HepG2 (cell line): ENCODE measurements at regions not wholly inside any gene's neighbourhood (a gene's known extent, or its start where the extent isn't known, plus 50 kb on each side); places are given as distances from the start of the nearest gene placed in this dataset.

Source experiments
- ATAC-seq: fragments of 200-7000 bp; cut with Tn5 transposase; 3 replicates; pipeline ENCODE4 v1.9.1; 2020; ENCODE audit warnings: mild to moderate bottlenecking, moderate library complexity
- BruUV-seq: library from RNA; stranded (reverse); fragments of 400-500 nt; replicated peaks from 2 replicates; lab custom pipeline; 2021; lab: Mats Ljungman, UMichigan
- CTCF ChIA-PET: fragments of 300-600 bp; formaldehyde crosslinking; extraction: SDS; loops from one replicate; lab custom pipeline; 2021; ENCODE audit warnings: low total read pairs, inconsistent platforms, low intra/inter-chr PET ratio; lab: Yijun Ruan, JAX
- POLR2A ChIA-PET: fragments of 350-600 bp; sonication (Branson Sonifier 250); formaldehyde crosslinking; loops from one replicate; lab custom pipeline; 2020; ENCODE audit warnings: antibody characterized with exemption, inconsistent platforms; lab: Yijun Ruan, JAX
- DNase-seq: peaks from one replicate; pipeline ENCODE4 v3.0.0-alpha.2; 2015; ENCODE audit warnings: low spot score
- FAIRE-seq: peaks from 3 replicates; lab custom pipeline; 2011; peaks lifted over from hg19 to GRCh38; lab: Jason Lieb, UNC
- H2AFZ ChIP-seq: one replicate; pipeline ENCODE4 v1.6.1; 2011; ENCODE audit warnings: low read length, inconsistent platforms
- H3K27ac ChIP-seq: fragments of 300-600 bp; 3 replicates; pipeline ENCODE4 v1.8.0; 2011; ENCODE audit warnings: mixed run types, mild to moderate bottlenecking, mixed read lengths, low read length, inconsistent platforms; ENCODE audit not compliant: insufficient read depth; ENCODE audit errors: extremely low read length
- H3K27me3 ChIP-seq, 2 experiments: fragments of 200-600 bp in 1 of 2; 2 replicates in 1 of 2; 3 replicates in 1 of 2; pipeline versions ENCODE4 v1.6.0 to v1.8.0; 2011; ENCODE audit warnings: low read length in 2 of 2, mild to moderate bottlenecking in 2 of 2, moderate library complexity in 2 of 2, inconsistent platforms in 1 of 2; ENCODE audit not compliant: insufficient read depth in 2 of 2, control insufficient read depth in 1 of 2
- H3K36me3 ChIP-seq, 2 experiments: fragments of 200-600 bp in 1 of 2; replicated peaks in 1 of 2; 2 replicates in 1 of 2; 3 replicates in 1 of 2; pipeline versions ENCODE4 v1.5.1 to v1.8.0; 2011; ENCODE audit warnings: low read length in 2 of 2, inconsistent platforms in 1 of 2; ENCODE audit not compliant: insufficient read depth in 2 of 2, control insufficient read depth in 1 of 2
- H3K4me1 ChIP-seq: 2 replicates; pipeline ENCODE4 v1.5.1; 2012; ENCODE audit warnings: low read length, inconsistent platforms; ENCODE audit not compliant: insufficient read depth
- H3K4me2 ChIP-seq: 2 replicates; pipeline ENCODE4 v1.6.0; 2011; ENCODE audit warnings: low read depth, low read length, inconsistent platforms
- H3K4me3 ChIP-seq, 3 experiments: fragments of 200-600 bp in 1 of 3; sonication (generic), shearing (Covaris generic) in 1 of 3; replicated peaks in 1 of 3; 2 replicates each; pipeline ENCODE4 v1.5.1; 2011 to 2016; ENCODE audit warnings: low read length in 3 of 3, inconsistent platforms in 2 of 3, low read depth in 2 of 3, mild to moderate bottlenecking in 2 of 3, control low read depth in 1 of 3, mixed read lengths in 1 of 3; ENCODE audit not compliant: insufficient read depth in 1 of 3
- H3K79me2 ChIP-seq: one replicate; pipeline ENCODE4 v1.6.1; 2011; ENCODE audit warnings: low read length, inconsistent platforms; ENCODE audit not compliant: insufficient read depth
- H3K9ac ChIP-seq: 2 replicates; pipeline ENCODE4 v1.6.0; 2011; ENCODE audit warnings: mild to moderate bottlenecking, low read depth, low read length, inconsistent platforms; ENCODE audit not compliant: insufficient read depth
- H3K9me3 ChIP-seq: 2 replicates; pipeline ENCODE4 v1.5.1; 2012; ENCODE audit warnings: mild to moderate bottlenecking, low read length
- H4K20me1 ChIP-seq: 2 replicates; pipeline ENCODE4 v1.6.0; 2011; ENCODE audit warnings: inconsistent platforms, mild to moderate bottlenecking, low read length, moderate library complexity; ENCODE audit not compliant: insufficient read depth
- CEBPB ChIP-seq: IDR thresholded peaks from 2 replicates; pipeline ENCODE4 v1.6.1; 2011; ENCODE audit warnings: low read depth, low read length, improper control_type of control experiment, borderline replicate concordance
- CEBPG ChIP-seq: IDR thresholded peaks from 2 replicates; pipeline ENCODE4 v1.6.1; 2016
- MNT ChIP-seq: fragments of 450-650 bp; IDR thresholded peaks from 2 replicates; pipeline ENCODE4 v1.6.1; 2016
- PRMT3 ChIP-seq: sonication (generic); formaldehyde crosslinking; IDR thresholded peaks from 2 replicates; pipeline ENCODE4 v1.8.1; 2022; ENCODE audit warnings: low read depth, mild to moderate bottlenecking, moderate library complexity, missing genetic modification reagents, borderline replicate concordance
- RCOR2 ChIP-seq: IDR thresholded peaks from 2 replicates; pipeline ENCODE4 v1.6.1; 2016; ENCODE audit warnings: missing biosample characterization, missing genetic modification reagents
- ZEB1 ChIP-seq: IDR thresholded peaks from 2 replicates; pipeline ENCODE4 v1.6.1; 2012; ENCODE audit warnings: mild to moderate bottlenecking, low read depth, inconsistent platforms; ENCODE audit not compliant: insufficient replicate concordance
- ZNF224 ChIP-seq: sonication (generic); formaldehyde crosslinking; IDR thresholded peaks from 2 replicates; pipeline ENCODE4 v1.5.0; 2020; ENCODE audit warnings: mild to moderate bottlenecking, missing genetic modification reagents
- WGBS: methylation state at CpG from one replicate; pipeline ENCODE4 v1.1.6; 2017; ENCODE audit warnings: low lambda C conversion rate; 5-methylcytosine and 5-hydroxymethylcytosine counted together
- in situ Hi-C: cut with HindIII; loops from 2 replicates; pipeline ENCODE4 v1.10.0; 2017; ENCODE audit warnings: low pct_unique_long_range_greater_than_20kb; ENCODE audit not compliant: extremely low pct_ligation_motif_present
- intact Hi-C: fragments of 100-400 bp; cut with micrococcal nuclease; formaldehyde crosslinking; loops from one replicate; pipeline ENCODE4 v1.10.0; 2022; ENCODE audit not compliant: unreplicated experiment

DNA sequence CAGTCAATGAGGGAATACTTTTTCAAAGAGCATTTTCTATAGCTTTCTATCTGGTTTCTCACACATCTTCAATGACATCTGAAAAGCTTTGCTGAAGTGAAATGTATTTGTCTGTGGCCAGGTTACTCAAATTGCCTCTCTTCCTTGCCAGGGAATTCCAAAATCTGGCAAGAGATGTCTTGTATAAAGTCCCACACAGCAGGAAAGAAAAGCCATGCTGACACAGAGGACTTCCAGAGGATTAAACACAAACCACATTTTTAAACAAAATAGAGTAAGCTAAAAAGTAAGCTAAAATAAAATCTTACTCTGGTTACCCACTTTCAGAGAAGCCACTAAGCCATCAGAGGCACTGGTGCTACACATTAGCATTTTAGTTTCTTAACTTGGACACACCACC lies 93.1 kb upstream of the BCAR3 start (continued):
- no peak for TF ChIP-seq PRMT3 (CRISPR knock-in tag)
- TF ChIP-seq ZEB1, result no peak
- no peak for TF ChIP-seq MNT

DNA sequence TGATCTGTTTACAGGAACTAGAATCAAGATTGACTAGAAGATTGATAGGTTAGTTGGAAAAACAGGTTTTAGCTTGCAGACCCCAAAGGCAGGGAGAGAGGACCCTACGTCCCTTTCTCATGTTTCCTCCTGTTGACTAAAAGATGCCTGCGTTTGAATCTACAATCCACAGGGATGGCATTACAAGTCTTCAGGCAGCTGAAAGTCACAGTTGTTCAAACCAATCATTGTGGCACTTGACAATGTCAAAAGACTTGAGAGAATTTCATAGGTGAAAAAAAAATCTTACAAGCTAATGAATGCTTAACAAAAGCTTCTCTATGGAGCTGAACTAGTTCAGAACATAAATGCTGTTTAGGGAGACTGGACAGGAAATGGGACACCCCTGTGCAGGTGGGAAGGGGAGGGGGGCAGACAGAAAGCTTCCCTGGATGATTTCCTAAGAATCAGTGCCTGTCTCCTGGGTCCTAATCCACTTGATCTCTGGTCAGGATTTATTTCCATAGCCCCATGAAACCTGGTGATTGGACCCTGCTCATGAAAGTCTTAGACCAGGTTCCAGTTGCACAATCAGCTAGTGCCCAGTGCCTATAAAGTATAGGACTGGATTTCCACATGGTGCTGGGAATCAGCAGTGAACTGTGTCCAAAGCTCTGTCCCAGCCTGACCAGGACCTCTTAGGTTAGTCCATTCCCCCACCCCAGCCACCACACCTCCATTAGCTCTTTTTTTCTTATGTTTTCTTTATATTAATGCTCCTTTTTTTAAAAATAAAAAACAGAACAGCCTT lies 91.6 kb upstream of the BCAR3 start:
- no peak overlapping the region for H3K27ac ChIP-seq
- peaks cover 44% of the 10 kb centered on the region for H3K4me1 ChIP-seq
- H3K36me3 ChIP-seq, result no peaks in the 10 kb centered on the region
- ATAC-seq (peak; percentile 41), FAIRE-seq (no peak), DNase-seq (no peak)
- no peak overlapping the region for H2AFZ ChIP-seq
- no peaks in the 10 kb centered on the region for H4K20me1 ChIP-seq
- H3K79me2 ChIP-seq, result no peaks in the 10 kb centered on the region
- H3K4me2 ChIP-seq, result no peak overlapping the region
- POLR2A ChIA-PET, result no interaction called here
- in situ Hi-C loops (no loop called here), intact Hi-C loops (no loop called here)
- H3K4me3 ChIP-seq, result no peak overlapping the region
- CTCF ChIA-PET, result no interaction called here
- no peak overlapping the region for H3K9ac ChIP-seq
- TF ChIP-seq ZNF224 (CRISPR knock-in tag), result no peak
- TF ChIP-seq RCOR2 (CRISPR knock-in tag), result no peak
- TF ChIP-seq CEBPG (CRISPR knock-in tag), result peak; percentile 55; the same call in 1 of the 2 replicates
- peak; percentile 83 for TF ChIP-seq CEBPB
- BruUV-seq, result no TSS peak
- no peaks in the 10 kb centered on the region for H3K27me3 ChIP-seq
- 79% methylated on average over 2 of the region's 2 CpGs for WGBS
- no peaks in the 10 kb centered on the region for H3K9me3 ChIP-seq
